Nephron (organoid): ENCODE measurements at regions not wholly inside any gene's neighbourhood (a gene's known extent, or its start where the extent isn't known, plus 50 kb on each side); places are given as distances from the start of the nearest gene placed in this dataset.
"Not testable (repeated sequence)": the region's sequence is repeated elsewhere in the genome, so short reads cannot be mapped to it uniquely, and the experiment has no call there.

Experiments used
- H3K27ac Mint-ChIP-seq, 3 experiments: 2 replicates each; pipeline ENCODE4 v1.8.0; 2020; ENCODE audit warnings: mixed read lengths in 3 of 3, mild to moderate bottlenecking in 2 of 3, moderate library complexity in 1 of 3
- H3K27me3 Mint-ChIP-seq: 2 replicates; pipeline ENCODE4 v1.8.0; 2021; ENCODE audit warnings: low read depth, mild to moderate bottlenecking, moderate library complexity, mixed read lengths
- H3K36me3 Mint-ChIP-seq: 2 replicates; pipeline ENCODE4 v1.8.0; 2020; ENCODE audit warnings: low read depth, mixed read lengths
- H3K4me1 Mint-ChIP-seq: 2 replicates; pipeline ENCODE4 v1.8.0; 2020; ENCODE audit warnings: mixed read lengths
- H3K4me3 Mint-ChIP-seq, 3 experiments: 2 replicates each; pipeline ENCODE4 v1.8.0; 2020; ENCODE audit warnings: mild to moderate bottlenecking in 3 of 3, mixed read lengths in 3 of 3, moderate library complexity in 2 of 3
- H3K9me3 Mint-ChIP-seq: 2 replicates; pipeline ENCODE4 v1.8.0; 2020; ENCODE audit warnings: mixed read lengths
- TF ChIP-seq, protein P1 (sequence below), 3 experiments: fragments of 200-600 bp; sonication (generic); IDR thresholded peaks; one replicate each; pipeline ENCODE4 v1.5.0; 2021; ENCODE audit warnings: antibody characterized with exemption in 3 of 3; ENCODE audit not compliant: unreplicated experiment in 3 of 3

DNA sequence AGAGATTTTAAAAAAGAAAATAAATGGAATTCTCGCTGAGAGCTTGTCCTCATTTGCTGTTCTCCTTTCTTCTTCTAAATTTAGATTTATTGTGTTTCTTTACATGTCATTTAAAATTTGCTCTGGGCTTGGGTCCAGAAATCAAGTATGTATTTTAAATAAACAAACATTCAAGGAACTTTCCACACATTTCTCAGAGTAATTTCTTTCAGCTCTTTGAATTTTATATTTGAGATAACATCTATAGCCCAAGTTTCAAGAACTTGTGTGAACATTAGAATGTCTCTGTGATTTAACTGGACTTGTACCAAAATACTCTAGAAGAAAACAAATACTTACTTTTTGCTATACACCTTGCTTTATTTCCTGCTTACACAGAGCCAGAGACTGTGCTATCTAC is 192.3 kb downstream of the TMEM200A start:
- Mint-ChIP-seq H3K4me3 (no peak overlapping the region), H3K27ac (peak overlapping the region in 1 of 3 experiments; percentile 14), H3K27me3 (no peaks in the 10 kb centered on the region), H3K36me3 (no peaks in the 10 kb centered on the region), H3K4me1 (peaks cover 4% of the 10 kb centered on the region), H3K9me3 (no peaks in the 10 kb centered on the region)
- TF ChIP-seq, protein P1, sequence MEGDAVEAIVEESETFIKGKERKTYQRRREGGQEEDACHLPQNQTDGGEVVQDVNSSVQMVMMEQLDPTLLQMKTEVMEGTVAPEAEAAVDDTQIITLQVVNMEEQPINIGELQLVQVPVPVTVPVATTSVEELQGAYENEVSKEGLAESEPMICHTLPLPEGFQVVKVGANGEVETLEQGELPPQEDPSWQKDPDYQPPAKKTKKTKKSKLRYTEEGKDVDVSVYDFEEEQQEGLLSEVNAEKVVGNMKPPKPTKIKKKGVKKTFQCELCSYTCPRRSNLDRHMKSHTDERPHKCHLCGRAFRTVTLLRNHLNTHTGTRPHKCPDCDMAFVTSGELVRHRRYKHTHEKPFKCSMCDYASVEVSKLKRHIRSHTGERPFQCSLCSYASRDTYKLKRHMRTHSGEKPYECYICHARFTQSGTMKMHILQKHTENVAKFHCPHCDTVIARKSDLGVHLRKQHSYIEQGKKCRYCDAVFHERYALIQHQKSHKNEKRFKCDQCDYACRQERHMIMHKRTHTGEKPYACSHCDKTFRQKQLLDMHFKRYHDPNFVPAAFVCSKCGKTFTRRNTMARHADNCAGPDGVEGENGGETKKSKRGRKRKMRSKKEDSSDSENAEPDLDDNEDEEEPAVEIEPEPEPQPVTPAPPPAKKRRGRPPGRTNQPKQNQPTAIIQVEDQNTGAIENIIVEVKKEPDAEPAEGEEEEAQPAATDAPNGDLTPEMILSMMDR (IDR thresholded peaks at IDR 0.05; ENCODE audit: unreplicated experiment in 3 of 3), result no peak

DNA sequence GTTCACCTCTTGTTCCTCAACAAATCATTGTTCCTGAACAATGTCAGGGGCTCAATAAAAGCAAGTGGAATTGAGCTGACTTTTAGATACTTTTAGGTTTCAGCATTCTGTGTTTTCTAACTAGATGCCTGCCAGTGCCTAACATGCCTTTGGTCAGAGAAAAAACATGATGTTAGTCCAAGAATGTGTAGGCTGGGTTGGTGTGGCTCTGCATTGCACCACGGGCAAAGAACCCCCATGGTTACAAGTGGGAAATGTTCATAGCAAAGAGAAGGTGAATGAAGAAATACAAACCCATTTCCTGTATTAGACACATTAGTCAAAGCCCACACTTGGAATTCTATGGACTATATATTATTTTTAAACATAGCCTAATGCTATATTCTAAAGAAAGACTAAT is 193.3 kb downstream of the TMEM200A start:
- Mint-ChIP-seq H3K36me3 (no peaks in the 10 kb centered on the region), H3K4me1 (peaks cover 4% of the 10 kb centered on the region), H3K27me3 (no peaks in the 10 kb centered on the region), H3K9me3 (no peaks in the 10 kb centered on the region), H3K27ac (no peak overlapping the region), H3K4me3 (no peak overlapping the region)
- TF ChIP-seq, protein P1 (IDR thresholded peaks at IDR 0.05; ENCODE audit: unreplicated experiment in 3 of 3), result no peak

DNA sequence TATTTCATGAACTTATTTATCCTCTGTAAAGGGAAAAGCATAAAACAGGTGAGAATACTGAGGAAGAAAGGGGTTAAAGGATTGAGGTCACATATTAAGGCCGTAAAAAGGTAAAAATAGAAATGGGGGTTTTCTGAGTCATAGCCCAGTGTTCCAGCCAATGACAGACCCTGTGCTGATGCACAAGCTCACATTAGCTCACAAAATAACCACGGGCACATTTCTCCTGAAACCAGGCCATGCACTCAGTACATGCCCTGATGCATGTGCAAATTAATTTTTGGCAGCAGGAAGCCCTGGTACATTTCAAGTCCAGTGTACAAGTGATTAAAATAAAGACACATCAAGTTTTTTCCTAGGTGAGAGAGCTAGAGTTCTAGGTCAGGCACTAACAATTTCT is 194.4 kb downstream of the TMEM200A start:
- no peaks in the 10 kb centered on the region for H3K9me3 Mint-ChIP-seq
- H3K27ac Mint-ChIP-seq, result no peak overlapping the region
- no peaks in the 10 kb centered on the region for H3K36me3 Mint-ChIP-seq

DNA sequence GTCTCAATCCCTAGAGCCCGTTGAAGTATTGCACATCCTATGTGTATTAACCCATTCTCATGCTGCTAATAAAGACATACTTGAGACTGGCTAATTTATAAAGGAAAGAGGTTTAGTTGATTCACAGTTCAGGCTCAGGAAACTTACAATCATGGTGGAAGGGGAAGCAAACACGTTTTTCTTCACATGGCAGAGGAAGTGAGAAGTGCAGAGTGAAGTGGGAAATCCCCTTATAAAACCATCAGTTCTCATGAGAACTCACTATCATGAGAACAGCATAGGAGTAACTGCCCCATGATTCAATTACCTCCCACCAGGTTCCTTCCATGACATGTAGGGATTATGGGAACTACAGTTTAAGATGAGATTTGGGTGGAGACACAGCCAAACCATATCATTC is 195.3 kb downstream of the TMEM200A start:
- H3K27me3 Mint-ChIP-seq, result not testable (repeated sequence)

More for the DNA sequence above, 194.4 kb downstream of the TMEM200A start:
- TF ChIP-seq, protein P1 (IDR thresholded peaks at IDR 0.05; ENCODE audit: unreplicated experiment in 3 of 3), result no peak
- H3K4me3 Mint-ChIP-seq, result no peak overlapping the region
- no peaks in the 10 kb centered on the region for H3K27me3 Mint-ChIP-seq
- H3K4me1 Mint-ChIP-seq, result peaks cover 4% of the 10 kb centered on the region

DNA sequence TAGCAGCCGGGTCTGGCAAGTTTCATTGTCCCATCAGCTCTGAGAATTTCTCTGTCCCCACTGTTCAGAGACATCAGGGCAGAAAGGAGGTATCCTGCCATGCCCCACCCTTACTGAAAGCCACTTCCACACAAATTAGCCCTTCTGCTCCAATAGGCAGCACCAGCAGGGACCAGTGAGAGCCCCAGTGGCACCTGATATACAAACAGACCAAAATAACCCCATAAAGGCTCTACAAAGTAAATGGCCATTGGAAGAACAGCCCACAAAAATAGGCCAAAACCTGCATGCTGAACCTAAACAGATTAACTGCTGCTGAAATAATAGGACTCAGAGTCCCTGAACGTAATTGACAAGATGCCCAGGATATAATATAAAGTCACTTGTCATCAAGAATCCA is 199.9 kb downstream of the TMEM200A start:
- Mint-ChIP-seq H3K9me3 (peaks cover 4% of the 10 kb centered on the region), H3K4me1 (no peaks in the 10 kb centered on the region), H3K36me3 (no peaks in the 10 kb centered on the region), H3K27ac (no peak overlapping the region), H3K4me3 (no peak overlapping the region), H3K27me3 (no peaks in the 10 kb centered on the region)
- TF ChIP-seq, protein P1 (IDR thresholded peaks at IDR 0.05; ENCODE audit: unreplicated experiment in 3 of 3), result no peak

More for the DNA sequence above, 195.3 kb downstream of the TMEM200A start:
- H3K9me3 Mint-ChIP-seq, H3K4me3 Mint-ChIP-seq, H3K27ac Mint-ChIP-seq, H3K36me3 Mint-ChIP-seq, H3K4me1 Mint-ChIP-seq: not testable (repeated sequence)

DNA sequence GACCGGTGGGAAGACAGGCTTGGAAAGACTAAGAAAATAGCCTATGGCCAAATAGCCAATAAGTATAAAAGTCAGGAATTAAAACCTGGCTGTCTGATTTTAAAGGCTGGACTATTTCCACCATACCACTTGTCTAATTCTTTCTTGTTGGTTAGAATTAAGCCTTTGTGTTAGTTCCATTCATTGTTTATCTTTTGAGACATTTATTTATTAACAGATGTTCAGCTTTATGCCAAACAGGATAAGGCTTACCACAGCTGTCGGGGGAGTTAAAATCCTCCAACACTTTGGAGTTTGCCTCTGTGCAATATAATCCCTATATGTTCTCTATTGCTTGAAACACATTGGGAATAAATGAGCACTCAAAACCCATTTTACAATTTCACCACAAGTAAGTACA is 208.3 kb downstream of the TMEM200A start:
- no peak overlapping the region for H3K4me3 Mint-ChIP-seq
- TF ChIP-seq, protein P1 (IDR thresholded peaks at IDR 0.05; ENCODE audit: unreplicated experiment in 3 of 3), result no peak
- H3K27me3 Mint-ChIP-seq, result no peaks in the 10 kb centered on the region
- H3K36me3 Mint-ChIP-seq, result no peaks in the 10 kb centered on the region
- peaks cover 6% of the 10 kb centered on the region for H3K9me3 Mint-ChIP-seq
- H3K4me1 Mint-ChIP-seq, result peaks cover 14% of the 10 kb centered on the region
- H3K27ac Mint-ChIP-seq, result no peak overlapping the region
